ENCODE measurements at regions not wholly inside any gene's neighbourhood (a gene's known extent, or its start where the extent isn't known, plus 50 kb on each side); places are given as distances from the start of the nearest gene placed in this dataset.

- TF ChIP-seq CTCF (conservative IDR thresholded peaks at IDR 0.05; ENCODE audit: low read length) (no peak), EZH2phosphoT487 (IDR thresholded peaks at IDR 0.05; ENCODE audit: borderline replicate concordance, low read depth, low read length) (no peak)
Observed at GRCh38 chr1:208557046-208557722, 313.0 kb upstream of the PLXNA2 start.
